Adipose tissue (tissue), 3 donors: ENCODE measurements at regions not wholly inside any gene's neighbourhood (a gene's known extent, or its start where the extent isn't known, plus 50 kb on each side); places are given as distances from the start of the nearest gene placed in this dataset.
"Not testable (repeated sequence)": the region's sequence is repeated elsewhere in the genome, so short reads cannot be mapped to it uniquely, and the experiment has no call there.

Experiments used
- H3K27ac ChIP-seq: one replicate; pipeline ENCODE4 v1.5.1; 2013; ENCODE audit warnings: low read depth, low read length
- WGBS, 3 donors: extraction: QIAGEN DNeasy Blood & Tissue Kit; methylation state at CpG; one replicate each; pipeline ENCODE4 v1.1.7; 2013; 5-methylcytosine and 5-hydroxymethylcytosine counted together
- donor health status: healthy with polysubstance abuse.
- donor health status: Bipolar disorder and iron deficiency.
- donor health status: healthy.

DNA sequence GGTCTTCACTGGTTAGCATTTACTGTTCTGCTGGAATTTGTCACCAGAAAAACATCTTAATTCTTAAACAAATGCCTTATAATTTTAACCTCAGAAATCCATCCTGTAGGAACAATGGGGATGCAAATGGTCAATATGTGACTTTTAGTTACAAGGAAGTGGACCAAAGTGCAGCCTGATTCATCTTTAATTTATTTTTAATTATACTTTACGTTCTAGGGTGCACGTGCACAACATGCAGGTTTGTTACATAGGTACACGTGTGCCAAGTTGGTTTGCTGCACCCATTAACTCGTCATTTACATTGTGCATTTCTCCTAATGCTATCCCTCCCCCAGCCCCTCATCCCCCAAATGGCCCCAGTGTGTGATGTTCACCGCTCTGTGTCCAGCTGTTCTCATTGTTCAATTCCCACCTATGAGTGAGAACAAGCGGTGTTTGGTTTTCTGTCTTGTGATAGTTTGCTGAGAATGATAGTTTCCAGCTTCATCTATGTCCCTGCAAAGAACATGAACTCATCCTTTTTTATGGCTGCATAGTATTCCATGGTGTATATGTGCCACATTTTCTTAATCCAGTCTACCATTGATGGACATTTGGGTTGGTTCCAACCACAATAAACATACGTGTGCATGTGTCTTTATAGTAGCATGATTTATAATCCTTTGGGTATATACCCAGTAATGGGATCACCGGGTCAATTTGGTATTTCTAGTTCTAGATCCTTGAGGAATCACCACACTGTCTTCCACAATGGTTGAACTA is 262.5 kb upstream of the PTGER4 start:
- 73 to 89% (median 84%) methylated on average over 8 of the region's 8 CpGs for WGBS, 3 donors
- not testable (repeated sequence) for H3K27ac ChIP-seq

DNA sequence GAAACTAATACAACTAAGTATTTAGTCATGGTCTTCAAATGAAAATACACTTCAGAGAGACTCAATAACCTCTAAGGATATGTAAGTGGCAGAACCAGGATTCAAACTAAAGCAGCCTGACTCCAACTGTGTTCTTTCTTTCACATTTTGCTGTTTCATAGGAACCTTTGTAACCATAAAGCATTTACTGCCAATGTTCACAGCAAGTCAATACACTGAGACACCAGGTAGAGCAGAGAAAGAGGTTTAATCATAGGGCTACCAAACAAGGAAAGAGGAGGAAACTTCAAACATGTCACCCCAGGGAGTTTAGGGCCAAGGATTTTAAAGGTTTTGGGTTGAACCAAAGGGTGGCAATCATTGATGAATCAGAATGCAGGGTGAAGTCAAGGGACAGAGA is 263.1 kb upstream of the PTGER4 start:
- no peak overlapping the region for H3K27ac ChIP-seq

DNA sequence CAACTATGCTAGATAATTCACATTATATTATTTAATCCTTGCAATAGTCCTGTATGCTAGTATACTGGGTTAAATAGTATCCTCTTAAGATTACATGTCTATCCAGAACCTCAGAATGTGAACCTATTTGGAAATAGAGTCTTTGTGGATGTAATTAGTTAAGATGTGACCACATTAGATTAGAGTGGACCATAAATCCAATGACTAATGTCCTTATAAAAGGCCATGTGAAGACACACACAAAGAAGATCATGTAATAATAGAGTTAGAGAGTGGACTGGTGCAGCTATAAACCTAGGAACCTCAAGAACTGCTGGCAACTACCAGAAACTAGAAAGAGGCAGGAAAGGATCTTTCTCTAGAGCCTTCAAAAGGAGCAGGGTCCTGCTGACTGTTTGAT is 263.6 kb upstream of the PTGER4 start:
- H3K27ac ChIP-seq: no peak overlapping the region

DNA sequence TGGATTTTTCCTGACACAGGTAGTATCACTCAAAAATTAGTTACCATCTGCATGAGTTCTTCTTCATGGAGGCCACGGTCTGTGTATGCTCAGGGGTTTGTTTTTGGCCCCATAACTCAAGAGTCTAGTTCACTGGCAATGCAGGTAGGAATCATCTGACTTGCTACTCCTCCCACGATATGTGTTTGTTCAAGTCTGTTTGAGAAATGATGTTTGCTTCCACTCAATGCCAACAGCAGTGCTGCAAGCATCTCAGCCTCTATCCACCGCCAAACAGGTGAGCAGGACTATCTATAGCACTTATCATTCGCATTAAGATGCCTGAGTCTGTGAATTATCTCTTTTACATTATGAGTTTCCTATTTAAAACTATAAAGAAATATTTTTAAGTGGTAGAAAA is 264.8 kb upstream of the PTGER4 start:
- no peak overlapping the region for H3K27ac ChIP-seq
- WGBS, 3 donors: 39 to 94% (median 89%) methylated on average over 4 of the region's 4 CpGs

DNA sequence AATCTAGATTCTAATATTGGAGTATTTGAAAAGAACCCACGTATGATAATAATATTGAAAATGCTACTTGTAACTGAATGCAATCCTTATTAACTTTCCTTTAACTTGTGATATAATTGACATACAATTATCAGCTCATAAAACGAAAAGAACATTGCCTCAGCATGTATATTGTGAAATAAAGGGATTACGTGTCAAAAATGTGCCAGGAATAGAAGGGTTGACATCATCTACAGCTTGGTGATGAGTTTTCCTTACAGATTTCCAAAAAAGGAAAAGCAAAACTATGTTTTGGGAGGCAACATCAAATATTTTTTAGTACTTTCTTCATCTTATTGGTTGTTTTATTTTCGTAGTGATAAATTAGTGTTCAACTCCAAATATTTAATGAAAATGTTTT is 266.0 kb upstream of the PTGER4 start:
- 67 to 84% (median 70%) methylated on average over 4 of the region's 4 CpGs for WGBS, 3 donors
- no peak overlapping the region for H3K27ac ChIP-seq

DNA sequence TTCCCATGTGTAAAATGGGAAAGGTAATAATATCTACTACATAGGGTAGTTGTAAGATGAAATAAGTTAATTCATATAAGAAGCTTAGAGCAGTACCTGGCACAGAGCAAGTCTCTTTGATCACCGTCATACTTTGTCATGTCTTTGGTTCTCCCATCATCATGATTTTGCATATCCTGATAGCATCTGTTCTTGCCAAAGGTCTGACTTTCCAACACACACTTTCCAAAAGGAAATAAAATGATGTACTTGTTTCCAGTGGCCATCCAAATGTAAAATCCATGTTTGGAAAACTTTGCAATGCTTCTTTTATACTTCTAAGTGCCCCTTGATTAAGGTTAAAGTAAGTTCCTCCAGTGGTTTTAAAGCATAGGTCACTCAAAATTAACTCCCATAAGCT is 266.9 kb upstream of the PTGER4 start:
- 81 to 94% (median 89%) methylated on average over 1 of the region's 1 CpG for WGBS, 3 donors
- no peak overlapping the region for H3K27ac ChIP-seq

DNA sequence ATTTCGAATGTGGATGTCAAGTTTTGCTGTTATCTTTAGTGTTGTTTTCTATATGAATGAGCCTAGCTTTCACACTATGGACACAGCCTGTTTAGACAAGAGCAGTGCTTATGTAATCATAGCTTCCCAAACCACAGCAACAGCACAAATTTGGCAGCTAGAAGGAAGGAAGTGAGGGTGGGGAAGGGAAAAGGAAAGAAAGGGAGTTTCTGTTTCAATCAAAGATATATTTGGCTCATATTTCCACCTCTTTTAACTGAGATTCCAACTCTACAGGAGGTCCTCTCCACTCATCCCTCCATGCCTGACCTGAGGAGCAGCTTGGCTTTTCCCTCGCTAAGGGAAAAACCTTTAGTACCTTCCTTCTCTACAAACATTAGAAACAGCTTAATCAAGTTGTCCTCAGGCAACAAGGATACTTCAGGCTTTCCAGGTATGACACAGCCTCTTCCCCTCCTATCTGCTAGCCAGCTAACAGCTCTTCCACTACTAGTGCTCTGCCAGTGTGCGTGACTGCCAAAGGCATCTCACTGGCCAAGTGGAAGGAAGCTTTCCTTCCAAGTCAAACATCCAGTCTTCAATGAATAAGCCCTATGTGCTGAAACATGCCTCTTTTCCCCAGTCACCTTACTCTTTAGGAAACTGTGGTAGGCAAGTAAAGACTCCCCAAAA is 268.6 kb upstream of the PTGER4 start:
- 46 to 67% (median 49%) methylated on average over 3 of the region's 3 CpGs for WGBS, 3 donors
- no peak overlapping the region for H3K27ac ChIP-seq

DNA sequence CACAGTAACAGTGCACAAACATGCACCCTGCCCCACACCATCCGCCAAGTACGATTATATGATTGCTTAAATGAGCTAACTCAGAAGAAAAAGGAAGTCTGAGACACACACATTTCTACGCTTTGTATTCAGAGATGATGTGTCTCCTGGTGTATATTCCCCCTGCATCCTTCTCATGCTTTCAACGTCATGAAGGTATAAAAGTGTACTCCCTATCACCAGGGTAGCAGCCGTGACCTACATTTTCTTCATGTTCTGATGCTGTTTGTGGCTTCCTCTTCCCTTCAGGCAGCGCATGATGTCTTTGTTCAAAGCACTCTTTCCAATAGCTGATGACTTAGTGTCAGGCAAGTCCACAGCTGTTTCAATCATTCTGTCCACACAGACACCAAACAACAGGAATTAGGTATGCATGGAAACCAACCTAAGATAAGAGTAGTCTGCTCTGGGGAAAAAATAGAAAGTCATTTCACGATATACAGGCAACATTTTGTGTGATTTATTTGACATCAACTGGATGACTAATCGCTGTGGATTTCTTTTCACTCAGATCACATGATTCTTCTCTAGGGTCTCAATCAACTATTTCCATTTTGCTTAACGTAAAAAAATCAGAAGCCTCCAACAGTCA is 269.4 kb upstream of the PTGER4 start:
- 28 to 59% (median 41%) methylated on average over 9 of the region's 9 CpGs for WGBS, 3 donors
- no peak overlapping the region for H3K27ac ChIP-seq

DNA sequence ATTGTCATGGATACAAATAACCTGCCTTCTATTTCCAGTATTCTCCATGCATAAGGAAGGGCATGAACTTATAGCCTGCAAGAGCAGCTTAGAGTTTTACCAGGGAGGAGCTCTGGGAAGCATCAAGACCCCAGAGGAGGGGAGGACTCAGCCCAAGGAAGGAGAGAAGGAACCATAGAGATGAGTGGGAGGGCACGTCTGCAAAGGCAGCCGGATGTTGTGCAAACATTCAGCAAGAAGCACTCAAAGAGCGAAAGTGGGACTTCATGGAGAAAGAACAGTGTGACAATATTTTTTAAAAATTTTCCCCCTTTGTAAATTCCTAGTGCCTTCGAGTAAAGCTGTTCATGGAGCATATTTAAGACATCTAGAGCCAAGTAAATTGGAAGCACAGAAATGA is 270.1 kb upstream of the PTGER4 start:
- no peak overlapping the region for H3K27ac ChIP-seq
- WGBS, 3 donors: 57 to 65% (median 63%) methylated on average over 4 of the region's 4 CpGs

DNA sequence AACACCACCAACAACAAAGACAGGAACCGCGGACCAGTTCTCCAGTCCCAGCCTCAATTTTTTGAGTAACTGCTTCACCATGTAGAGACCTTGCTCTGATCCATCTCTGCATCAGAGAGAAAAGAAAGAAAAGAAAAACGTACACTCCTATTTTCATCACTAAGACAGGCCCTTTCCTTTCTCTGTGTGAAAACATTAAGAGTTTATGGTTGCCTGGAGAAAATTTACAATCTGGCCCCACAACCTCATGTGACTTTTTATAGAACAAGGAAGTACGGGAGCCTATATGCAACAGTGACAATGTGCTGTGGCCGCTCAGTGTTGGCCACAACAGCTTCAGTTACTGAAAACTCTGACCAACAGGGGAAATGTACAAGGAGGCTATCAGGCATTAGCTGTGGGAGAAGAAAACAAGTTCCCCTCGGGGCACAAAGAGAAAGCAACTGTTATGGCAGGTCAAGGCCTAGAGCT is 272.9 kb upstream of the PTGER4 start:
- peak overlapping the region; percentile 23 for H3K27ac ChIP-seq
- 44 to 70% (median 50%) methylated on average over 6 of the region's 6 CpGs for WGBS, 3 donors

DNA sequence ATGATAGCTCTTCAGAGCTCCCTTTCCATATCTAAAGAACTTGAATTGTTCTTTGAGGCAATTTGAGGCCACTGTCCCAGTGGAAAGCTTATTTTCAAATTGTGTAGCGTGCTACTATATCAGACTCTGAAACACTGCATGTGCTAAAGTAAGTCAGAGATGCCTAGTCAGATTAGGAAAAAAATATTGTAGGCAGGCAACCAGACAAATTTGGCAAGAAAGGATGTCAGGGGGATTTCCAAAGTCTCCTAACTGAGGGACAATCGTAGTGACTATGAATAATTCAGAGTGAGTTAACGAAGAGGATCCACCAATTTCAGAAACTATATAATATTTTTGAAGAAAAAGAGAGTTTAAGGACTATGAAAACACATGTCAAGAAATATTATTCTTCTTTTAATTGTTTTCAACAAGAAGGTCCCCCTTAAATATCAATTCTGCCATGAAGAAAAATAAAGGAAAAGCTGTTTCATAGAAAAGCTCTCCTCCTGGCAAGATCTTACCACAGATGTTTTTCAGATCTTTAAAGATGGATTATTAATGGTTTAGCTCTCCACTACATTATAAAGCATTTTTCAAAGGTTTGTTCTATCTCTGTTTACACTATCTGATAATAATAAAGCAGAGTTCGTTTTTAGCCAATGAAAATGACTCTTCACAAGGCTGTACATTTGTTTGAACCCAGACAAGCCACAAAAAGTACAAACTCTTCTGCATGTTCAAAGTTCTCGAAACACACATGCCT is 273.5 kb upstream of the PTGER4 start:
- 41 to 56% (median 45%) methylated on average over 5 of the region's 5 CpGs for WGBS, 3 donors
- peak overlapping the region; percentile 42 for H3K27ac ChIP-seq

DNA sequence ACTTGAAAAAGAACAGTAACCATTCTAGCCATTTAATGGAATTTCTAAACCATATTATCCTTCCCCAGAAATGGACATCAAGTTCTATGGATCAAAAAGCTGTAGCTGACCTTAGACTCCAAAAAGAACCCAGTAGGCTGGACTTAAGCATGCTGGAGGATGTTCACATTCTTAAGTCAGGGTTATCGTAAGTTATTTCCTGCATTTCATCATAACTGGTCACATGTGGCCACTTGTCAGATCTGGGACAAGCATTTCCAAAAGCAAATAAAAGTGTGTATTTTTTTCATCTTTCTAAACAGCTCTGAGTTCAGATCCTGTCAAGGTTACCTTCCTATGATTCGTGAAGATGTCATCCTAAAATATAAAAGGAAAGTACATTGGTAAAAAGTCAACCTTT is 274.5 kb upstream of the PTGER4 start:
- H3K27ac ChIP-seq: no peak overlapping the region
- WGBS, 3 donors: 34 to 72% (median 38%) methylated on average over 2 of the region's 2 CpGs

DNA sequence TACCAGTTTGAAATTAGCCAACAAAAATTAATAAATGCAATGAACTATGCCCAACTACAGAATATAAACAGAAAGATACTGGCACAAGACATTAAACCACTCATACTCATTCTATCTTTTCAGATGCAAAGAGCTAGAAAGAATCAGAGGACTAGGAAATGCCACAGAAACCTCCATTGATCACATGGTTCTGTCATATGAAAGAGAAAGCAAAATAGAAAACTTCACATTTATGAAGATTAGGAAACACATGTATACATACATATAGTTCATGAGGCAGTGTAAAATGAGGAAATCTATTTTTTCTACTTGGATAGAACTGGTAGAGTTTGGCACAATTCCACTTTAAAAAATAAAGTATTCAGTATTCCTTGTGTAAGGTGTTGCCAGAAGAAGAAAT is 275.1 kb upstream of the PTGER4 start:
- H3K27ac ChIP-seq: no peak overlapping the region

DNA sequence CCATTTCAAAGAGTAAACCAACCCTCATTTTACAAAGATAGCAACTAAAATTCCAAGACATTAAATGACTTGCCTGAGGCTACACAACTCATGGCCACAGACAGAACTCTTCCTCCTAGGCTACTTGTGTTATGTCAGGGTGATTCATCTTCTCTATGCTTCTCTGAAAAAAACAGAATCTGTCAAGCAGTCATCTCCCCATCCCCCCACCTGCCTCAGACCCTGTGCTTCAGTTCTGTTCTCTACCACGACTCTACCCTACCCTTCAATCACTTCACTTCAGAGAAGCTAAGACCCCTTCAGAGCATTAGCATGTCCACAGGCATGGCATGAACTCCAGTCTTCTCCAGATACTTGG is 277.7 kb upstream of the PTGER4 start:
- 40 to 54% (median 41%) methylated on average over 1 of the region's 1 CpG for WGBS, 3 donors

DNA sequence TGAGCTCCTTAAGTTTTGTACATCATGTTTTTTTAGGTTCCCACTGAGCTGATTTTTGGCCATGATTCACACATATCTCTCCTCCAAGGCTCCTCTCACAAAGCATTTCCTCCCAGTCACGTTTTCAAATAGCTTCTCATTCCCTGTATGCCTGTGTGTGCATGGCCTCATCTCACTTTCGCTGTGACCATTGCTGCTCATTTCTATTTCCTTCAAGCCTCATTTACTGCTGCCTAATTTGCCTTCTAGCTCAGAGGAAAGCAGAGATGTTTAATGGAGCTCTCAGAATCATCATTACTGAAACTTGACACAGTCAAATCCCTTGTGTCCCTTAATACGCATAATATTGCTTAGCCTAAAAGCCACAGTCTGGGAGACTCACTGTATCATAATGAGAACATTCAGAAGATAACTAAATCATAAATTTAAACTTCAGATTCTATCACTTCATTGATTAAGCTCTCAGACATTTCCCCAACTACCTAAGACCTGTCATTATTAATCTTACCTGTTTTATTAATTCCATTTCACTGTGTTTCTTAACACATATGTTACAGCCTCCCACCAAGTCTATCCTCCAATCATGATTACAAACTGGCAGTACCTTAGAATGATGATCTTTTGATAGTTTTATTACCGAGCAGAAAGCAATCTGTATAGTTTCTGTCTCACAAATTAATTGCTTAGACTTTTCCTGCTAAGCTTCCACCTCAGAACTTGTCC is 278.3 kb upstream of the PTGER4 start:
- WGBS, 3 donors: 63 to 70% (median 63%) methylated on average over 4 of the region's 4 CpGs

More for the DNA sequence above, 277.7 kb upstream of the PTGER4 start:
- no peak overlapping the region for H3K27ac ChIP-seq

DNA sequence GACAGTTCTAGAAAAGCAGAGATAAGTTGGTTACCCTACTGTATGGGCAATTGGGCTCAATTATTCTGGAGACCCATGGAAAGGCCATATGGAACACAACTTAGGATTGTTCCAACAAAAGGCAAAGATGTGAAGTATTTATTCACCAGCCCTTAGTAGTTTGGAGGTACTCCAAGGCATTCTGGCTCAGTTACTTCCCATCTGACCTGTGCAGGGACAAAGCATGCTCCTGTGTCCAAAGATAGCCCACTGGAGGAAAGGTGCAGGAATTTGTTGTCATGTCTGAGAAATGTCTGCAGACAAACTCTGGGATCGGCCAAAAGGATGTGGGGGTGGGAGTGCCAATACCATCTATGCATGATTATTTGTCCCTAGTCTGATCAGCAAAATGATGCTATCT is 279.5 kb upstream of the PTGER4 start:
- WGBS, 3 donors: 55 to 69% (median 60%) methylated on average over 1 of the region's 1 CpG
- no peak overlapping the region for H3K27ac ChIP-seq

More for the DNA sequence above, 278.3 kb upstream of the PTGER4 start:
- H3K27ac ChIP-seq: no peak overlapping the region

DNA sequence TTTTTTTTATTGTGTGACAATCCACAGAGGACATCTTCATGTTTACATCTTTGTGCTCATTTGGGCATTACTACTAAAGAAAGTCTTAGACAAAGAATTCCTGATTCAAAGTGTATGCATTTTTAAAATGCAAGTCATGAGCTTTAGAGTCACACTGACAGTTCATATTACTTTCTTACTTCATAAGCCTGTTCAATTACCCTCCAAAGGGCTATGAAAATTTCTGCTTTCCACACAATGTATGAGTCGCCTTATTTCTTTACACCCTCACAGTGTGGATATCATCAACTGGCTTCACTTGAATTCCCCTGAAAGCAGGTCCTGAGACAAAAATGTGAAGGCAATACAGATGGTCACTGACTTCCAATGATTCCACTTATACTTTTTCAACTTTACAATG is 280.4 kb upstream of the PTGER4 start:
- 88 to 95% (median 94%) methylated on average over 1 of the region's 1 CpG for WGBS, 3 donors
- no peak overlapping the region for H3K27ac ChIP-seq

DNA sequence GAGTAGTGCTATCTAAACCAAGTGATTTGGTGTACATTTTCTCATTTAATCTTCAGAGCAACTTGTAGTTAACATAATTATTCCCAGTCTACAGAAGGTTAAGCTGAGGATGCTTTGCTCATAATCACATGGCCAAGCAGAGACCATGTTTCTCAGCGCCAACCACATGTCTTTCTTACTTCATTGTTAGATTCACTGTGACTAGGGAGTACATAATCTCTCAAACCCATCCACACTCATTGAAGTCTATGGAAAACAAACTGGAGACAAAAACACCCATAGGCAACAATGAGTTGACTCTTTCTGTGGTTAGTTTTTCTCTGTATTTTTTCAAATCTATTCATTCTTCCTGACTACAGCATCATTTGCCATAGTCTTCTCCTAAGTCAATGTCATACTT is 281.7 kb upstream of the PTGER4 start:
- 89 to 98% (median 93%) methylated on average over 1 of the region's 1 CpG for WGBS, 3 donors

DNA sequence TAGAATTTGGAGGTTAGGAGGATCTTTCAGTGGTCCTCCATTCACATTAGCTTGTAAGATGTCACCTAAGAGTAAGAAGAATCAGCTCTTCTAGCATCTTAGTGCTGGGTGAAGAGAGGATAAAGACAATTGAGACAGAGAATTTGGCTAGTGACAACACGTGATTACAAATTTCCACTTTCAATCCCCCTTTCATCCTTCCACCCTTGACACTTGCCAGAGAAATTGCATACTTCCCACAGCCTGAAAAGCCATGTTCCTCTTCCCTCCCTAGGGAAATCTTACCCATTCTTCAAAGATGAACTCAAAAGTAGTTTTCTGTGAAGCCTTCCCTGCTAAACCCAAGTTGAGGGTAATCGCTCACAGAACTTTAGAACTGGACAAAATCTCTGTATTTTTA is 282.6 kb upstream of the PTGER4 start:
- WGBS, 3 donors: 34 to 82% (median 75%) methylated on average over 2 of the region's 2 CpGs
- H3K27ac ChIP-seq: no peak overlapping the region

More for the DNA sequence above, 281.7 kb upstream of the PTGER4 start:
- no peak overlapping the region for H3K27ac ChIP-seq
